Spleen (tissue), 7 donors: ENCODE measurements at regions not wholly inside any gene's neighbourhood (a gene's known extent, or its start where the extent isn't known, plus 50 kb on each side); places are given as distances from the start of the nearest gene placed in this dataset.

Experiments used
- CTCF ChIP-seq, 11 experiments: fragments of 200-600 bp in 7 of 11; fragments of 450-650 bp in 4 of 11; sonication (generic) in 4 of 11; IDR thresholded peaks in 8 of 11; conservative IDR thresholded peaks in 3 of 11; 1 replicate in 7 of 11; 2 replicates in 4 of 11; pipeline versions ENCODE4 v1.4.0 to v1.8.0; 2016 to 2021; ENCODE audit warnings: antibody characterized with exemption in 11 of 11, inconsistent platforms in 4 of 11, mild to moderate bottlenecking in 1 of 11
- POLR2A ChIP-seq, 3 donors: fragments of 450-650 bp; IDR thresholded peaks; one replicate each; pipeline ENCODE4 v1.5.1; 2017; ENCODE audit warnings: antibody characterized with exemption in 3 of 3, mild to moderate bottlenecking in 1 of 3
- POLR2AphosphoS5 ChIP-seq, 3 donors: sonication (generic); formaldehyde crosslinking; IDR thresholded peaks; one replicate each; pipeline ENCODE4 v1.5.1; 2017; ENCODE audit warnings: antibody characterized with exemption in 3 of 3
- donor health status: DM: no; HTN: no; CAD: no; lungs with moderate emphysema.
- donor health status: DM: no; HTN: no; CAD: no.
- donor health status: DM: no; HTN: no; CAD: no.

GRCh38 chr11:91305402-91305801 is 919.2 kb upstream of the FAT3 start:
- TF ChIP-seq CTCF (IDR thresholded peaks at IDR 0.05 in 8 of 11, conservative IDR thresholded peaks at IDR 0.05 in 3 of 11) (no peak), POLR2AphosphoS5 (IDR thresholded peaks at IDR 0.05) (no peak), POLR2A (IDR thresholded peaks at IDR 0.05) (no peak)
